SU-DHL-6 (cell line): ENCODE measurements at regions not wholly inside any gene's neighbourhood (a gene's known extent, or its start where the extent isn't known, plus 50 kb on each side); places are given as distances from the start of the nearest gene placed in this dataset.

ENCODE experiments used
- H2AFZ ChIP-seq: fragments of 200-600 bp; sonication (generic); 2 replicates; pipeline ENCODE4 v1.6.1; 2014; ENCODE audit warnings: low read depth, mild to moderate bottlenecking, moderate library complexity, mixed read lengths, antibody characterized with exemption, low read length; ENCODE audit not compliant: severe bottlenecking
- H3F3A ChIP-seq: fragments of 200-600 bp; shearing (Covaris generic); 2 replicates; pipeline ENCODE4 v1.6.0; 2016; ENCODE audit warnings: antibody characterized with exemption, mild to moderate bottlenecking; ENCODE audit not compliant: insufficient read depth
- H3K27ac ChIP-seq: fragments of 200-600 bp; sonication (generic); 2 replicates; pipeline ENCODE4 v1.5.1; 2016; ENCODE audit warnings: low read depth, mild to moderate bottlenecking, low read length, moderate library complexity, mixed read lengths
- H3K27me3 ChIP-seq: fragments of 200-600 bp; sonication (generic), shearing (Covaris generic); 2 replicates; pipeline ENCODE4 v1.6.0; 2014; ENCODE audit warnings: mild to moderate bottlenecking, low read length
- H3K36me3 ChIP-seq: fragments of 200-600 bp; sonication (generic); 2 replicates; pipeline ENCODE4 v1.6.1; 2014; ENCODE audit warnings: mild to moderate bottlenecking, low read length, mixed read lengths
- H3K4me2 ChIP-seq: fragments of 300-600, 200-600 bp; shearing (Covaris generic), sonication (generic); 2 replicates; pipeline ENCODE4 v1.6.0; 2014; ENCODE audit warnings: low read length, low read depth, mild to moderate bottlenecking; ENCODE audit not compliant: poor library complexity, severe bottlenecking
- H3K4me3 ChIP-seq: fragments of 200-600 bp; sonication (generic); 2 replicates; pipeline ENCODE4 v1.5.1; 2014; ENCODE audit warnings: antibody characterized with exemption, low read length, mild to moderate bottlenecking, mixed read lengths; ENCODE audit not compliant: insufficient read depth, poor library complexity, severe bottlenecking
- H3K79me2 ChIP-seq: fragments of 200-600 bp; sonication (generic); 2 replicates; pipeline ENCODE4 v1.6.1; 2014; ENCODE audit warnings: mild to moderate bottlenecking, low read length, moderate library complexity; ENCODE audit not compliant: insufficient read depth
- H3K9ac ChIP-seq: fragments of 200-600 bp; sonication (generic); 2 replicates; pipeline ENCODE4 v1.7.0; 2014; ENCODE audit warnings: mild to moderate bottlenecking, low read length
- H3K9me2 ChIP-seq: fragments of 200-600 bp; sonication (generic); replicated peaks from 2 replicates; pipeline ENCODE4 v1.6.1; 2014; ENCODE audit warnings: low read length; ENCODE audit not compliant: insufficient read depth
- H3K9me3 ChIP-seq: fragments of 200-600 bp; sonication (generic); 2 replicates; pipeline ENCODE4 v1.6.1; 2014; ENCODE audit warnings: low read length, mixed read lengths; ENCODE audit not compliant: insufficient read depth
- H4K20me1 ChIP-seq: fragments of 200-600 bp; sonication (generic); 2 replicates; pipeline ENCODE4 v1.6.1; 2014; ENCODE audit warnings: low read depth, mild to moderate bottlenecking, antibody characterized with exemption, low read length, moderate library complexity, mixed read lengths
- CTCF ChIP-seq: fragments of 200-600 bp; sonication (generic); IDR thresholded peaks from one replicate; pipeline ENCODE4 v1.5.1; 2017; ENCODE audit warnings: antibody characterized with exemption, mild to moderate bottlenecking, low read length, moderate library complexity; ENCODE audit not compliant: insufficient read depth, poor library complexity, severe bottlenecking
- EZH2phosphoT487 ChIP-seq: fragments of 200-600 bp; sonication (generic), shearing (Covaris generic); conservative IDR thresholded peaks from 2 replicates; pipeline ENCODE4 v1.6.1; 2018; ENCODE audit warnings: mild to moderate bottlenecking, antibody characterized with exemption, low read length, moderate library complexity, mixed read lengths

DNA sequence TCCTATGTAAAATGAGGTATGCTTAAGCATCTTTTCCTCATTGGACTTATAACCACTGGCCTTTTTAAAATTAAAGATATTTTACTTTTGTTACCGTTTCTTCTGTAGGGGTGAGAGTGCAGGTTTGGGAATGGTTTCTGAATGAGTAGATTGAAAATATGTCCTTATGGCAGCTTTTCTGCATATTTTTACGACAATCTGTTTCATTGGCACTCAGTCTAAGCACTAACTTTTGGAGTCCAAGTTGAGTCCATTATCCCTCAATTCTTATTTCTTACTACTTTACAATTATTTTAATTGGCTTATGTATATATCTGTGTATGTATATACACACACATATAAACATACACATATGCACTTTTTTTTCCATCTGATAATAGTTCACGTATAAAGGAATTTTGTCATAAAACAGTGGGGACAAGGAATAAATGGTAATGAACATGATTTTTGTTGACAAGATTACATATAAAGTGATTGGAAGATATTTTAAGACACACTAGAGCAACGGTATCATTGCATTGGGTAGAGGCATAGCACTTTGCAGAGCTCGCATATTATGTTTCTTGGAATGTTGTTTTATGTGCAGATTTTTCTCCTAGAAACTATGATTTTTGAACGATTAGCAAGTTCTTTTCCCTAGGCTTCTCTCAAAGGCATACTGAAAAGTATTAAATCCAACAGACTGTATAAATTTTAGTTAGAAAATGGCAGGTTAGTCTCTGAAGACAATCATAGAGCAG is 133.0 kb downstream of the FAT4 start:
- Histone ChIP-seq H3K4me3 (no peak overlapping the region), H3K9me3 (no peaks in the 10 kb centered on the region), H4K20me1 (no peaks in the 10 kb centered on the region), H3K27ac (no peak overlapping the region), H3K79me2 (no peaks in the 10 kb centered on the region), H3K9ac (no peak overlapping the region), H3K36me3 (no peaks in the 10 kb centered on the region), H3K9me2 (no peaks in the 10 kb centered on the region), H3F3A (no peaks in the 10 kb centered on the region), H2AFZ (no peak overlapping the region), H3K4me2 (no peak overlapping the region), H3K27me3 (no peaks in the 10 kb centered on the region)
- TF ChIP-seq EZH2phosphoT487 (no peak), CTCF (no peak)

DNA sequence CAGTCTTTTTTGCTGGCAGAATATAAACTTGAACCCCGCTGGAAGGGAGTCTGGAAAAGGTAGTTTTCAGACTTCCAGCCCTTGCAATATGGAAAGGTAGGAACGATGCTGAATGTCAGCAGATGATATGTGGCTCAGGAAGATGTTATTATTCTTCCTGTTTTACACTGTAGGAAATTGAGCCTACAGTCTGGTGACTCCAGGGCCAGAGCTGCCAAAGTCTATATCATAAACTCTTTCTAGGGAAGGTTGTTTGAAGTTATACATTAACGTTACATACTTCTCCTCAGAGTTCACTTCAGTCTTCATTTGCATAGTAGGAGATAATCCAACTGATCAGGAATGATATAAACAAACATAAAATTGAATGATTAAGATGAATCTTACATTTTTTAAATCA is 141.3 kb downstream of the FAT4 start:
- TF ChIP-seq CTCF (no peak), EZH2phosphoT487 (no peak)
- Histone ChIP-seq H3F3A (no peaks in the 10 kb centered on the region), H3K9me3 (no peaks in the 10 kb centered on the region), H3K4me3 (no peak overlapping the region), H4K20me1 (no peaks in the 10 kb centered on the region), H3K9me2 (no peaks in the 10 kb centered on the region), H3K27me3 (no peaks in the 10 kb centered on the region), H3K36me3 (no peaks in the 10 kb centered on the region), H2AFZ (no peak overlapping the region), H3K27ac (no peak overlapping the region), H3K79me2 (no peaks in the 10 kb centered on the region), H3K4me2 (no peak overlapping the region), H3K9ac (no peak overlapping the region)

GRCh38 chr4:125459531-125459930 is 144.8 kb downstream of the FAT4 start:
- H3K4me2 ChIP-seq: no peak overlapping the region
- H3K27ac ChIP-seq: no peak overlapping the region
- H3K36me3 ChIP-seq: no peaks in the 10 kb centered on the region
- no peaks in the 10 kb centered on the region for H3K27me3 ChIP-seq
- no peaks in the 10 kb centered on the region for H3K9me2 ChIP-seq
- no peak overlapping the region for H3K4me3 ChIP-seq
- H3F3A ChIP-seq: no peaks in the 10 kb centered on the region
- no peaks in the 10 kb centered on the region for H4K20me1 ChIP-seq
- H3K9me3 ChIP-seq: no peaks in the 10 kb centered on the region
- no peak overlapping the region for H3K9ac ChIP-seq
- no peak overlapping the region for H2AFZ ChIP-seq
- H3K79me2 ChIP-seq: no peaks in the 10 kb centered on the region
- TF ChIP-seq EZH2phosphoT487 (no peak), CTCF (no peak)
